ENCODE measurements at regions not wholly inside any gene's neighbourhood (a gene's known extent, or its start where the extent isn't known, plus 50 kb on each side); places are given as distances from the start of the nearest gene placed in this dataset.
"Not testable (repeated sequence)": the region's sequence is repeated elsewhere in the genome, so short reads cannot be mapped to it uniquely, and the experiment has no call there.

GRCh38 chr5:124021776-124022175, 509.8 kb downstream of the CSNK1G3 start (continued):
- TF ChIP-seq ATF2 (CRISPR knock-in tag; IDR thresholded peaks at IDR 0.05) (no peak), AGO2 (optimal IDR thresholded peaks at IDR 0.05; ENCODE audit: low read depth, low read length) (no peak), NCOA2 (CRISPR knock-in tag; IDR thresholded peaks at IDR 0.05) (no peak)

- no peaks in the 10 kb centered on the region for H3K4me1 ChIP-seq (ENCODE audit: insufficient read depth, low read length)
- no TSS peak for BruUV-seq (replicated peaks)
- no peaks in the 10 kb centered on the region for H3K36me3 ChIP-seq (replicated peaks in 1 of 2; ENCODE audit: control insufficient read depth in 1 of 2, insufficient read depth in 2 of 2, low read length in 2 of 2)
- H3K4me3 ChIP-seq (replicated peaks in 1 of 3; ENCODE audit: insufficient read depth in 1 of 3, low read depth in 2 of 3, low read length in 3 of 3), result no peak overlapping the region
- in situ Hi-C loops (cut with HindIII; ENCODE audit: extremely low pct_ligation_motif_present, low pct_unique_long_range_greater_than_20kb), result no loop called here
- no peak for DNase-seq (ENCODE audit: low spot score)
- H3K9ac ChIP-seq (ENCODE audit: insufficient read depth, low read depth, low read length), result no peak overlapping the region
- 4% methylated on average over 1 of the region's 1 CpG for WGBS (ENCODE audit: low lambda C conversion rate)
- TF ChIP-seq TFE3 (CRISPR knock-in tag; IDR thresholded peaks at IDR 0.05) (no peak), ZNF343 (CRISPR knock-in tag; IDR thresholded peaks at IDR 0.05) (no peak), ZNF496 (CRISPR knock-in tag; IDR thresholded peaks at IDR 0.05; ENCODE audit: insufficient replicate concordance) (no peak), ZNF557 (CRISPR knock-in tag; IDR thresholded peaks at IDR 0.05) (no peak), PITX1 (CRISPR knock-in tag; IDR thresholded peaks at IDR 0.05) (no peak)
- FAIRE-seq, result no peak
- POLR2A ChIA-PET, result no interaction called here
- 0 out of 2 replicates have a peak, but pooled peaks cover 10% of the 10 kb centered on the region for H3K9me3 ChIP-seq (ENCODE audit: low read length)
- H3K27ac ChIP-seq (ENCODE audit: extremely low read length, insufficient read depth, low read length), result no peak overlapping the region
- no peak overlapping the region for H3K4me2 ChIP-seq (ENCODE audit: low read depth, low read length)
- no peak for ATAC-seq
- CTCF ChIA-PET (ENCODE audit: low intra/inter-chr PET ratio, low total read pairs), result no interaction called here
- H3K79me2 ChIP-seq (ENCODE audit: insufficient read depth, low read length), result no peaks in the 10 kb centered on the region
- no peak overlapping the region for H2AFZ ChIP-seq (ENCODE audit: low read length)
- intact Hi-C loops (cut with micrococcal nuclease; ENCODE audit: unreplicated experiment), result no loop called here
- no peaks in the 10 kb centered on the region for H4K20me1 ChIP-seq (ENCODE audit: insufficient read depth, low read length)
- no peaks in the 10 kb centered on the region for H3K27me3 ChIP-seq (ENCODE audit: control insufficient read depth in 1 of 2, insufficient read depth in 2 of 2, low read length in 2 of 2)
Measured at GRCh38 chr5:124021066-124021641, 509.2 kb downstream of the CSNK1G3 start.

- H3K36me3 ChIP-seq (replicated peaks in 1 of 2; ENCODE audit: control insufficient read depth in 1 of 2, insufficient read depth in 2 of 2, low read length in 2 of 2); FAIRE-seq; H3K79me2 ChIP-seq (ENCODE audit: insufficient read depth, low read length); H3K9ac ChIP-seq (ENCODE audit: insufficient read depth, low read depth, low read length); BruUV-seq (replicated peaks); ATAC-seq; H3K4me2 ChIP-seq (ENCODE audit: low read depth, low read length); H3K4me3 ChIP-seq (replicated peaks in 1 of 3; ENCODE audit: insufficient read depth in 1 of 3, low read depth in 2 of 3, low read length in 3 of 3); intact Hi-C loops (cut with micrococcal nuclease; ENCODE audit: unreplicated experiment); in situ Hi-C loops (cut with HindIII; ENCODE audit: extremely low pct_ligation_motif_present, low pct_unique_long_range_greater_than_20kb); H2AFZ ChIP-seq (ENCODE audit: low read length); DNase-seq (ENCODE audit: low spot score); CTCF ChIA-PET (ENCODE audit: low intra/inter-chr PET ratio, low total read pairs); H3K27me3 ChIP-seq (ENCODE audit: control insufficient read depth in 1 of 2, insufficient read depth in 2 of 2, low read length in 2 of 2); H3K27ac ChIP-seq (ENCODE audit: extremely low read length, insufficient read depth, low read length); POLR2A ChIA-PET; H4K20me1 ChIP-seq (ENCODE audit: insufficient read depth, low read length); H3K4me1 ChIP-seq (ENCODE audit: insufficient read depth, low read length): not testable (repeated sequence)
- WGBS (ENCODE audit: low lambda C conversion rate), result 2% methylated on average over 3 of the region's 5 CpGs
- H3K9me3 ChIP-seq (ENCODE audit: low read length), result 0 out of 2 replicates have a peak, but pooled peaks cover 17% of the 10 kb centered on the region
Measured at GRCh38 chr5:124017321-124017720, 505.3 kb downstream of the CSNK1G3 start.
